Caco-2 (cell line): ENCODE measurements at regions not wholly inside any gene's neighbourhood (a gene's known extent, or its start where the extent isn't known, plus 50 kb on each side); places are given as distances from the start of the nearest gene placed in this dataset.

Experiments
- BruUV-seq: library from RNA; stranded (reverse); fragments of 400-500 nt; replicated peaks from 2 replicates; lab custom pipeline; 2021; lab: Mats Ljungman, UMichigan
- CTCF ChIA-PET: fragments of 300-600 bp; sonication (Branson Sonifier 250); formaldehyde crosslinking; loops from one replicate; lab custom pipeline; 2022; ENCODE audit warnings: antibody characterized with exemption; lab: Charles Lee
- POLR2A ChIA-PET: fragments of 300-600 bp; sonication (Branson Sonifier 250); formaldehyde crosslinking; loops from one replicate; lab custom pipeline; 2022; ENCODE audit warnings: antibody characterized with exemption; lab: Charles Lee
- DNase-seq, 2 experiments: peaks; one replicate each; pipeline versions ENCODE4 v3.0.0 to v3.0.0-alpha.2; 2020 to 2022
- H3K27me3 ChIP-seq: replicated peaks from 2 replicates; pipeline ENCODE4 v1.6.0; 2011; ENCODE audit warnings: low read length; ENCODE audit not compliant: control insufficient read depth, insufficient read depth
- H3K36me3 ChIP-seq: 2 replicates; pipeline ENCODE4 v1.5.1; 2011; ENCODE audit warnings: low read length; ENCODE audit not compliant: control insufficient read depth, insufficient read depth
- H3K4me1 ChIP-seq: fragments of 250-450 bp; sonication (Bioruptor Pico); 2 replicates; pipeline ENCODE4 v1.5.1; 2020; ENCODE audit warnings: mild to moderate bottlenecking
- H3K4me3 ChIP-seq: 2 replicates; pipeline ENCODE4 v1.5.1; 2011; ENCODE audit warnings: low read depth, mild to moderate bottlenecking, control low read depth, low read length
- H3K9me3 ChIP-seq: fragments of 250-450 bp; sonication (Bioruptor Pico); 2 replicates; pipeline ENCODE4 v1.5.1; 2020; ENCODE audit warnings: mild to moderate bottlenecking, moderate library complexity
- H3K27ac Mint-ChIP-seq: one replicate; pipeline ENCODE4 v1.8.0; 2022; ENCODE audit warnings: mixed read lengths; ENCODE audit not compliant: unreplicated experiment
- H3K27me3 Mint-ChIP-seq: one replicate; pipeline ENCODE4 v1.8.0; 2022; ENCODE audit warnings: mixed read lengths; ENCODE audit not compliant: insufficient read depth, unreplicated experiment
- H3K36me3 Mint-ChIP-seq: one replicate; pipeline ENCODE4 v1.8.0; 2022; ENCODE audit warnings: mild to moderate bottlenecking, mixed read lengths; ENCODE audit not compliant: insufficient read depth, unreplicated experiment
- H3K4me1 Mint-ChIP-seq: one replicate; pipeline ENCODE4 v1.8.0; 2022; ENCODE audit warnings: low read depth, mixed read lengths; ENCODE audit not compliant: unreplicated experiment
- H3K4me3 Mint-ChIP-seq: one replicate; pipeline ENCODE4 v1.8.0; 2022; ENCODE audit warnings: mild to moderate bottlenecking, moderate library complexity, mixed read lengths; ENCODE audit not compliant: unreplicated experiment
- H3K9me3 Mint-ChIP-seq: one replicate; pipeline ENCODE4 v1.8.0; 2022; ENCODE audit warnings: mixed read lengths; ENCODE audit not compliant: unreplicated experiment
- intact Hi-C: fragments of 100-400 bp; cut with micrococcal nuclease; formaldehyde crosslinking; loops from one replicate; pipeline ENCODE4 v1.10.0; 2022; ENCODE audit not compliant: unreplicated experiment
- TF ChIP-seq, protein P1 (sequence below), 2 experiments: fragments of 200-600 bp in 1 of 2; IDR thresholded peaks; 1 replicate in 1 of 2; 2 replicates in 1 of 2; pipeline versions ENCODE4 v1.5.1 to v1.8.0; 2011 to 2022; ENCODE audit warnings: antibody characterized with exemption in 1 of 2, control low read depth in 1 of 2, inconsistent platforms in 1 of 2, low read depth in 1 of 2, low read length in 1 of 2, mild to moderate bottlenecking in 1 of 2, moderate library complexity in 1 of 2; ENCODE audit not compliant: insufficient read depth in 1 of 2, severe bottlenecking in 1 of 2, unreplicated experiment in 1 of 2

DNA sequence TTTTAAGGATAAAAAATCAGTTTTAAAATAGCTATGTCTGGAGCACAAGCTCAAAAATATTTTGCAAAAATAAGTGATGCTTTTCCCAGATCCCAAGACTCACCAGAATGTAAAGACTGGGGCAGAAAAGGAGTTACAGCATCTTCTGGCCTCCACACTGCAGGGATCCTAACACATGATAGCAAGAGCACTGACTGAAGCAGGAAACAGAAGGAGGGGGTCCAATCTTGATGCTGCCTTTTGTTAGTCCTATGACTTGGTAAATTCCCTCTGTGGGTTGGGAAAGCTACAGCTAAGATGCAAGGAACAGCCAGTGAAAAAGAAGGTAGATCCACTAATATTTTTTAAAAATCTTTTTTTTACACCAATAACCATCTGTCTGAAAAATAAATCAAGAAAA, 54.2 kb upstream of the TNR start:
- TF ChIP-seq, protein P1, sequence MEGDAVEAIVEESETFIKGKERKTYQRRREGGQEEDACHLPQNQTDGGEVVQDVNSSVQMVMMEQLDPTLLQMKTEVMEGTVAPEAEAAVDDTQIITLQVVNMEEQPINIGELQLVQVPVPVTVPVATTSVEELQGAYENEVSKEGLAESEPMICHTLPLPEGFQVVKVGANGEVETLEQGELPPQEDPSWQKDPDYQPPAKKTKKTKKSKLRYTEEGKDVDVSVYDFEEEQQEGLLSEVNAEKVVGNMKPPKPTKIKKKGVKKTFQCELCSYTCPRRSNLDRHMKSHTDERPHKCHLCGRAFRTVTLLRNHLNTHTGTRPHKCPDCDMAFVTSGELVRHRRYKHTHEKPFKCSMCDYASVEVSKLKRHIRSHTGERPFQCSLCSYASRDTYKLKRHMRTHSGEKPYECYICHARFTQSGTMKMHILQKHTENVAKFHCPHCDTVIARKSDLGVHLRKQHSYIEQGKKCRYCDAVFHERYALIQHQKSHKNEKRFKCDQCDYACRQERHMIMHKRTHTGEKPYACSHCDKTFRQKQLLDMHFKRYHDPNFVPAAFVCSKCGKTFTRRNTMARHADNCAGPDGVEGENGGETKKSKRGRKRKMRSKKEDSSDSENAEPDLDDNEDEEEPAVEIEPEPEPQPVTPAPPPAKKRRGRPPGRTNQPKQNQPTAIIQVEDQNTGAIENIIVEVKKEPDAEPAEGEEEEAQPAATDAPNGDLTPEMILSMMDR (IDR thresholded peaks at IDR 0.05; ENCODE audit: insufficient read depth in 1 of 2, low read depth in 1 of 2, low read length in 1 of 2, severe bottlenecking in 1 of 2, unreplicated experiment in 1 of 2), result no peak

DNA sequence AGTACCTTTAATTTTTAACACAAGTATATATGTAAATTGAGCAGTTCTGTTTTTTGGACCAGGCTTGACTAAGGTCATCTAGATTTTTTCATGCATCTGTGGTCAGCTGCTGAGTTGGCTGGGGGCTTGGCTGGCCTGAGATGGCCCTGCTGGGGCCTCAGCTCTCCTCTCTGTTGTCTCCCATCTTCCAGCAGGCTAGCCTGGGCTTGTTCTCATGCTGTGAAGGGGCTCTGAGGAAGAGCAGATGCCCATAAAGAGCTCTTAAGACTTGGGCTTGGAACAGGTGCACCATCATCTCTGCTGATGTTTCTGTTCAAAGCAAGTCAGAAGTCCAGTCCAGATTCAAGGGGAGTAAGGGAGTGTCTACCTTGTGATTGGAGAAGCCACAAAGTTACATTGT, 51.2 kb upstream of the TNR start:
- DNase-seq, result no peak
- no peaks in the 10 kb centered on the region for H3K27me3 ChIP-seq
- no peak overlapping the region for H3K4me3 ChIP-seq
- intact Hi-C loops, result no loop called here
- H3K9me3 ChIP-seq, result no peaks in the 10 kb centered on the region
- ChIA-PET POLR2A (no interaction called here), CTCF (no interaction called here)
- Mint-ChIP-seq H3K36me3 (no peaks in the 10 kb centered on the region), H3K4me1 (peaks cover under 1% of the 10 kb centered on the region), H3K27me3 (peaks cover 17% of the 10 kb centered on the region), H3K9me3 (no peaks in the 10 kb centered on the region), H3K4me3 (no peak overlapping the region), H3K27ac (no peak overlapping the region)
- TF ChIP-seq, protein P1 (IDR thresholded peaks at IDR 0.05; ENCODE audit: insufficient read depth in 1 of 2, low read depth in 1 of 2, low read length in 1 of 2, severe bottlenecking in 1 of 2, unreplicated experiment in 1 of 2), result no peak
- no peaks in the 10 kb centered on the region for H3K4me1 ChIP-seq
- BruUV-seq, result no TSS peak
- H3K36me3 ChIP-seq, result no peaks in the 10 kb centered on the region

More for the DNA sequence above, 54.2 kb upstream of the TNR start:
- Mint-ChIP-seq H3K27ac (no peak overlapping the region), H3K4me1 (no peaks in the 10 kb centered on the region), H3K27me3 (peaks cover 12% of the 10 kb centered on the region), H3K9me3 (no peaks in the 10 kb centered on the region), H3K36me3 (no peaks in the 10 kb centered on the region), H3K4me3 (no peak overlapping the region)
- CTCF ChIA-PET, result no interaction called here
- Histone ChIP-seq H3K4me1 (no peaks in the 10 kb centered on the region), H3K4me3 (no peak overlapping the region), H3K27me3 (no peaks in the 10 kb centered on the region), H3K9me3 (no peaks in the 10 kb centered on the region), H3K36me3 (no peaks in the 10 kb centered on the region)
- BruUV-seq, result no TSS peak
- POLR2A ChIA-PET, result no interaction called here
- DNase-seq, result no peak
- intact Hi-C loops, result no loop called here

DNA sequence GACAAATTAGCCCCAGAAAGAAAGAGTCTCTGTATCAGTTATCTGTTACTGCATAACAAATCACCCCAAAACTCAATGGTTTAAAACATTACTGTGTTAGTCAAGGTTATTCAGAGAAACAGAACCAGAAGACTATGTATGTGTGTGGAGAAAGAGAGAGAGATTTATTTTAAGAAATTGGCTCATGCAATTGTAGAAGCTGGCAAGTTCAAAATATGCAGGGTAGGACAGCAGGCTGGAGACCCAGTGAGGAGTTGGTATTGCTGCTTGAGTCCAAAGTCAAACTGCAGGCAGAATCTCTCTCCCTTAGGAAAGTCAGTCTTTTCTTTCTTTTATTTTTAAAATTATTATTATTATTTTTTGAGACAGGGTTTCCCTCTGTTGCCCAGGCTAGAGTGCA, 50.2 kb upstream of the TNR start:
- Histone ChIP-seq H3K27me3 (no peaks in the 10 kb centered on the region), H3K9me3 (no peaks in the 10 kb centered on the region), H3K4me3 (no peak overlapping the region), H3K36me3 (no peaks in the 10 kb centered on the region), H3K4me1 (no peaks in the 10 kb centered on the region; the same call in 1 of the 2 replicates)
- BruUV-seq, result no TSS peak
- DNase-seq, result no peak
- intact Hi-C loops, result no loop called here
- H3K4me3 Mint-ChIP-seq, result no peak overlapping the region
- H3K4me1 Mint-ChIP-seq, result peaks cover 6% of the 10 kb centered on the region
- H3K27ac Mint-ChIP-seq, result no peak overlapping the region
- H3K36me3 Mint-ChIP-seq, result no peaks in the 10 kb centered on the region
- TF ChIP-seq, protein P1 (IDR thresholded peaks at IDR 0.05; ENCODE audit: insufficient read depth in 1 of 2, low read depth in 1 of 2, low read length in 1 of 2, severe bottlenecking in 1 of 2, unreplicated experiment in 1 of 2), result no peak
- ChIA-PET CTCF (no interaction called here), POLR2A (no interaction called here)
- no peaks in the 10 kb centered on the region for H3K9me3 Mint-ChIP-seq
- peaks cover 17% of the 10 kb centered on the region for H3K27me3 Mint-ChIP-seq
